ENCODE measurements at regions not wholly inside any gene's neighbourhood (a gene's known extent, or its start where the extent isn't known, plus 50 kb on each side); places are given as distances from the start of the nearest gene placed in this dataset.
"Not testable (repeated sequence)": the region's sequence is repeated elsewhere in the genome, so short reads cannot be mapped to it uniquely, and the experiment has no call there.

DNA sequence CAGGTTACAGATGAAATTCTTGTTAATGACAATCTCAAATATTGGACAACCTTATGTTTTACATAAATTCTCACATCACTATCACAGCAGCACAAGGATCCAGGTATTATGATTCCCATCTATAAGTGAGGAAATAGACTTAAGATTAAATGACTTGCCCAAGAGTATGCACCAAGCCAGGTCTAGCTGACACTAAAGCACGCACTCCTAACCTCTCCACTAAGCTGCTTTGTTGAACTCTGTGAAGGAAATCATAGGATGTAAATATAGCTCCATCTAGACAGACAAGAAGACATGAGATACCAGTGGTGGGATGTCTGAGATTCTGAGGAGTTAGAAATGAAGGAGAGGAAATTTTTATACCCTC, 87.9 kb downstream of the PHLDA1 start:
- no peak for FAIRE-seq
- DNase-seq (ENCODE audit: insufficient read length, low spot score) = no peak
- no peak for TF ChIP-seq CTCF (IDR thresholded peaks at IDR 0.05; ENCODE audit: insufficient read depth, missing control alignments)

DNA sequence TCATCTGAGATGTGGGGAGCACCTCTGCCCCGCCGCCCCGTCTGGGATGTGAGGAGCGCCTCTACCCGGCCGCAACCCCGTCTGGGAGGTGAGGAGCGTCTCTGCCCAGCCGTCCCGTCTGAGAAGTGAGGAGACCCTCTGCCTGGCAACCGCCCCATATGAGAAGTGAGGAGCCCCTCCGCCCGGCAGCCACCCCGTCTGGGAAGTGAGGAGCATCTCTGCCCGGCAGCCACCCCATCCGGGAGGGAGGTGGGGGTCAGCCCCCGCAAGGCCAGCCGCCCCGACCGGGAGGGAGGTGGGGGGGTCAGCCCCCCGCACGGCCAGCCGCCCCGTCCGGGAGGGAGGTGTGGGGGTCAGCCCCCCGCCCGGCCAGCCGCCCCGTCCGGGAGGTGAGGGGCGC, 89.9 kb downstream of the PHLDA1 start:
- not testable (repeated sequence) for FAIRE-seq; DNase-seq (ENCODE audit: insufficient read length, low spot score)

GRCh38 chr12:75939016-75939642, 92.4 kb downstream of the PHLDA1 start:
- DNase-seq (ENCODE audit: insufficient read length, low spot score) = no peak
- no peak for FAIRE-seq
- no peak for TF ChIP-seq CTCF (IDR thresholded peaks at IDR 0.05; ENCODE audit: insufficient read depth, missing control alignments)

DNA sequence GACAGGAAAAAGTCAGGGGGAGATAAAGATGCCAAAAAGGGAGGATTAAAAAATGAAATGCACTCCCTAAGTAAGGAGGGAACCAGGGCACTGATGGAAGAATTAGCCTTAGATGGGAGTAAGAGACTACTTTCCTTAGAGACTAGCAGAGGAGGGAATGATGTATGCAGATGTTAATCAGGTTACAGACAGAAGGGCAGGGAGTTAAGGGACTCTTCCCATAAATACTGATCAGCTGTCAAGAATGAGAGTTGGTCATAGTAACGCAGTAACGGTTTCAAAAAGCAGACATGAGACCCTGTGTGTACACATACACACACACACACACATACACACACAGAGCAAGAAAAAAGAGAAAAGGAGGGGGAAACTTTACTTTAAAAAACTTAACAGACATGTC, 93.4 kb downstream of the PHLDA1 start:
- no peak for FAIRE-seq
- no peak for TF ChIP-seq CTCF (IDR thresholded peaks at IDR 0.05; ENCODE audit: insufficient read depth, missing control alignments)

DNA sequence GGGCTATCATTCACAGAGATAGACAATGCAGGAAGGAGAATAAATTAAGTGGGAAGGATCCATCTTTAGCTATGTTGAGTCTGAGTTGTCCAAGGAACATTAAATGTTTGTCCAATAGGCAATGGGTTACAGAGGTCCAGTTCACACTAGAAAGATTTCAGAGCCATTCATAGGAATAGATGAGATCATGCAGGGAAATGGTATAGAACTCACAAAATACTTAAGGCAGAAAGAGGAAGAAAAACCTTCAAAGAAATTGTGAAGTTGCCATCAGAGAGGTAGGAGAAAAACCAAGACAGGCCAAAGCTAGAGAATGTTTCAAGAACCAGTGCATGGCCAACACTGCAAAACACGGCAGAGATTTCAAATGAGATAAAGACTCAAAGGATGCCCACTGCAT, 94.1 kb downstream of the PHLDA1 start:
- FAIRE-seq (no peak), DNase-seq (ENCODE audit: insufficient read length, low spot score) (no peak)
- TF ChIP-seq CTCF (IDR thresholded peaks at IDR 0.05; ENCODE audit: insufficient read depth, missing control alignments) = no peak

More for the DNA sequence above, 93.4 kb downstream of the PHLDA1 start:
- no peak for DNase-seq (ENCODE audit: insufficient read length, low spot score)

DNA sequence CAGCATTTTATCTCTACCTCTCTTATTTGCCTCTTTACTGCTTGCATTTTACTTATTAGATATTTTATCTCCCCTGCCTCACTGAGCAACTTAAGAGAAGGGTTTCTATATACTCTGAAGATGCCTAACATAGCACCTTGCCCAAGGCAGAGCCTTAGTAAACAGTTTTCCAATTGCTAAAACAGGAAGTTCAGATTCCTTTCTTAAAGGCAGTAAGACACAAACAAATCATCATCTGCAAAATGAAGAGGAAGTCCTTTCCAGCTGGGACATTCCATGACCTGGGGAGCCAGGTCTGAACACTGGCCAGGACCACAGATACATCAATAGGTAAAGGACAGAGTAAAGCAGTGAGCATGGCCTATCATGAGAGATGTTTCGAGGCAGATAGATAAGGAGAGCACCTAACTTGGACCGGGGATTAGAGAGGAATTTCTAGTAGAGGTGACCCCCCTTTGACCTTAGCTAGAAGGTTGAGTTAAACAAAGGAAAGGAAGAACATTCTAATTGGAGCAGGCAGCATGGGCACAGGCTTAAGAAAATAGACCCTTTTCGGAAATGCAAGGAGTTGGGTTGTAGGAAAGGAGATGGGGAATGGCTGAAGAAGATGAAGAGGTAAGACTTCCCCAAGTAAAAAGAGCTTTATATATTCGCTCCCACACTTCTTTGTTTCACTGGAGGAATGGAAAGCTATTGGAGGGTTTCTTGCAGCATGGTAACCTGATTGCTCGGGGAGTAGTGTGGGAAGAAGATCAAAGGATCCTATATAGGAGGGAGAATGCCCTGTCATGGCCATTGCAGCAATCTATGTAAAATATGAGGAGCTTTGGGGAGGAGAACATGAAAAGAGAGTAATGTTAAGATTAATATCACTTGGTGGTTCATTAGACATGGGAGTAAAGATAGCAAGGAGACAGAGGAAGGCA, 94.8 kb downstream of the PHLDA1 start:
- FAIRE-seq = no peak
- DNase-seq (ENCODE audit: insufficient read length, low spot score) = no peak
- TF ChIP-seq CTCF (IDR thresholded peaks at IDR 0.05; ENCODE audit: insufficient read depth, missing control alignments) = no peak

DNA sequence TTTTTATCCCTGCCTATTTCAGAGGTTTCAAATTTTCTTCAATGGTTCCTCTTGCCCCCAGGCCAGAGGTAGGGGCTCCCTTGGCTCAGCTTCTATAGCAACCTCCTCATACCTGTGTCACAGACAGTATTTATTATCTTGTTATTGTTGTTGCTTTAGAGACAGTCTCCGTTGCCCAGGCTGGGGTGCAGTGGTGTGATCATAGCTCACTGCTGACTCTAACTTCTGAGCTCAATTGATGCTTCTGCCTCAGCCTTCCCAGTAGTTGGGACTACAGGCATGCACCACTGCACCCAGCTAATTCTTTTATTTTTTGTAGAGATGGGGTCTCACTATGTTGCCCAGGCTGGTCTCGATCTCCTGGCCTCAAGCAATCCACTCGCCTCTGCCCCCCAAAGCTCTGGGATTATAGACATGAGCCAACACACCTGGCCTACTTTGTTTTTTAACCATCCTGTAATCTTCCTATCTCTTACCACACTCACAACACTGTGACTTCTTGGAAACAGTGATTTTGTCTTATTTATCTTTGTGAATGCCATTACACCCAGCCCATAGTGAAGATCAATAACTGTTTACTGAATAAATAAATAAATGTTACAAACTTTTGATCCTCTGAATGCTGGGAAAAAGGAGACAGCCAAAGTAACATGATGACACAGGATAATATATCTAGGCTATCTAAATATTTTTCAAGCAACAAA, 95.9 kb downstream of the PHLDA1 start:
- DNase-seq (ENCODE audit: insufficient read length, low spot score) (no peak), FAIRE-seq (no peak)
- no peak for TF ChIP-seq CTCF (IDR thresholded peaks at IDR 0.05; ENCODE audit: insufficient read depth, missing control alignments)
